ENCODE measurements at regions not wholly inside any gene's neighbourhood (a gene's known extent, or its start where the extent isn't known, plus 50 kb on each side); places are given as distances from the start of the nearest gene placed in this dataset.
"Not testable (repeated sequence)": the region's sequence is repeated elsewhere in the genome, so short reads cannot be mapped to it uniquely, and the experiment has no call there.

- H3K27me3 ChIP-seq: no peaks in the 10 kb centered on the region
- H3K4me3 ChIP-seq: no peak overlapping the region
- no peaks in the 10 kb centered on the region for H3K36me3 ChIP-seq
- TF ChIP-seq POLR2A (IDR thresholded peaks at IDR 0.05) (no peak), CTCF (IDR thresholded peaks at IDR 0.05) (no peak)
- peaks cover 0 to 7% (median 2%) of the 10 kb centered on the region in 4 donors for H3K9me3 ChIP-seq
- DNase-seq: no peak
- H3K27ac ChIP-seq: no peak overlapping the region
- no peaks in the 10 kb centered on the region for H3K4me1 ChIP-seq
Measured at GRCh38 chr5:51162245-51162644, 221.0 kb upstream of the ISL1 start.

DNA sequence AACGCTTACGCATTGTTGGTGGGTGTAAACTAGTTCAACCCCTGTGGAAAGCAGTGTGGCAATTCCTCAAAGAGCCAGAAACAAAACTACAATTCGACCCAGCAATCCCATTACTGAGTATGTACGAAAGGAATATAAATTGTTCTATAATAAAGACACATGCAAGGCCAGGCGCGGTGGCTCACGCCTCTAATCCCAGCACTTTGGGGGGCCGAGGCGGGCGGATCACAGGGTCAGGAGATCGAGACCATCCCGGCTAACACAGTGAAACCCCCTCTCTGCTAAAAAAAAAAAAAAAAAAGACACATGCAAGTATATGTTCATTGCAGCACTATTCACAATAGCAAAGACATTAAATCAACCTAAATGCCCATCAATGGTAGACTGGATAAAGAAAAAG lies 217.6 kb upstream of the ISL1 start:
- not testable (repeated sequence) for H3K4me1 ChIP-seq, H3K9me3 ChIP-seq, DNase-seq, H3K27ac ChIP-seq, H3K27me3 ChIP-seq, H3K36me3 ChIP-seq, H3K4me3 ChIP-seq

DNA sequence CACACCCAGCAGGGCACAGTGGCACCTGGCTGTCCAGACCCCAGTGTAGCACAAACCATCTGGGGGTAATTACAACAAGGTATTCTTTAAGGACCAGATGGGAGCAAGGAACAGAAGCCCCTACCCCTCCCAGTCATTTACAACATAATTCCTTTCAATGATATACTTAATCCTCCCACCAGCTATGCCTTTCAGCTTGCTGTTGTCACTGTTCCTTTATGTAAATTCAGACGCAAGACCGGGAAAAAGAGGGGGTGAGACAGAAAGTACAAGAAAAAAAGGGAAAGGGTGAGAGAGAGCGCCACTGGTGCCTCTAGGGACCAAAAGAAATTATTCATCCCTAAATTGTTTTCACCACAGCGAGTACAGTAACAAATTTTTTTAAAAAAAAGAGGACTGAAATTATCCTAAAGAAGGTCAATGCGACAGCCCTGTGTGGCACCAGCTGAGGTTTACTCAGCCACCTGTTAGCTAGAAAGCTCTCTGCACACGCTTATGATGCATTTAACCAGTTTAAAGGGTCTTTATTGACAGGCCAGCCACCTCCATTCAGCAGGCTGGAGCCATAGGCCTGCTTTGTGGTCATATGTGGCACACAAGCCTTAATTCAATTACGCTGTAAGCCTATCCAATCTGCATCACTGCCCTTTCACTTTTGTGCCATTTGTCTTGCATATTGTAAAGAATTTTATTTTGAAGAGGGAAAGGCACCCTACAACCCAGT lies 210.2 kb upstream of the ISL1 start:
- DNase-seq: no peak
- no peaks in the 10 kb centered on the region for H3K36me3 ChIP-seq
- no peak overlapping the region for H3K4me3 ChIP-seq
- TF ChIP-seq POLR2A (IDR thresholded peaks at IDR 0.05) (no peak), CTCF (IDR thresholded peaks at IDR 0.05) (no peak)
- no peaks in the 10 kb centered on the region for H3K27me3 ChIP-seq
- no peaks in the 10 kb centered on the region for H3K4me1 ChIP-seq
- peaks cover 0 to 2% (median 0%) of the 10 kb centered on the region in 4 donors for H3K9me3 ChIP-seq
- no peak overlapping the region for H3K27ac ChIP-seq

GRCh38 chr5:51181208-51181894 lies 201.9 kb upstream of the ISL1 start:
- DNase-seq: no peak
- no peak for TF ChIP-seq CTCF (IDR thresholded peaks at IDR 0.05)
- no peak for TF ChIP-seq POLR2A (IDR thresholded peaks at IDR 0.05)
- Histone ChIP-seq H3K27me3 (no peaks in the 10 kb centered on the region), H3K4me1 (no peaks in the 10 kb centered on the region), H3K27ac (no peak overlapping the region), H3K4me3 (no peak overlapping the region), H3K9me3 (no peaks in the 10 kb centered on the region), H3K36me3 (no peaks in the 10 kb centered on the region)

GRCh38 chr5:51185850-51186329 lies 197.4 kb upstream of the ISL1 start:
- Histone ChIP-seq H3K4me3 (no peak overlapping the region), H3K36me3 (no peaks in the 10 kb centered on the region), H3K4me1 (no peaks in the 10 kb centered on the region), H3K9me3 (no peaks in the 10 kb centered on the region), H3K27ac (no peak overlapping the region), H3K27me3 (no peaks in the 10 kb centered on the region)
- TF ChIP-seq POLR2A (IDR thresholded peaks at IDR 0.05) (no peak), CTCF (IDR thresholded peaks at IDR 0.05) (no peak)
- no peak for DNase-seq

DNA sequence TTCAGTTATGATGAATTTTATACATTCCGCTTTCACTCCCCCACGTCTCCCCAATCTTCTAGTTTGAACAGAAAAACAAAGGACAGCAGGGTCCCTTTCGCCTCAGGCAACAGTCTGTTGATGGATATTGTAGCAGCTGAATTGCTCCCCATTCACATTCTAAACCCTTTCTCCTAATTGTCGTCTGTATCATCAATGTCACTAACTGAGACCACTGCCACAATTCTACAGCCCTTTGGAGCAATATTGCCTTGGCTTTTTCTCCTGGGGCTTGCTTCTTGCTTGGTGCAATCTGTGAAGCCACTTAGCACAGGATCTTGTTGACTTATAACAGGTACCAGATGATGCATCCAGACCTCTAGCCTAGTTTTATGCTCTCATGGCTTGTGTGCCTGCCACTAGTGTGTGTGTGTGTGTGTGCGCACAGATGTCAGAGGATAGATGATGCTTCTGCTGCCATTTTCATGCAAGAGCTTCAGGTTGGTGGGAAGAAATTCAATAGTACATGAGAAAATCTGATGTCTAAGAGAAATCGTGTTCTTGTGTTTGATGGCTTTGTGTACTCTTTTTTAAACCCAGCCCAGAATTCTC lies 195.2 kb upstream of the ISL1 start:
- no peaks in the 10 kb centered on the region for H3K9me3 ChIP-seq
- TF ChIP-seq CTCF (IDR thresholded peaks at IDR 0.05): no peak
- TF ChIP-seq POLR2A (IDR thresholded peaks at IDR 0.05): no peak
- no peak overlapping the region for H3K27ac ChIP-seq
- H3K36me3 ChIP-seq: no peaks in the 10 kb centered on the region
- no peaks in the 10 kb centered on the region for H3K4me1 ChIP-seq
- no peak for DNase-seq
- H3K4me3 ChIP-seq: no peak overlapping the region
- H3K27me3 ChIP-seq: no peaks in the 10 kb centered on the region
